OCI-LY1 (cell line): ENCODE measurements at regions not wholly inside any gene's neighbourhood (a gene's known extent, or its start where the extent isn't known, plus 50 kb on each side); places are given as distances from the start of the nearest gene placed in this dataset.

Experiments
- CTCF ChIP-seq: fragments of 200-600 bp; sonication (generic), shearing (Covaris generic); IDR thresholded peaks from 2 replicates; pipeline ENCODE4 v1.5.1; 2017; ENCODE audit warnings: mild to moderate bottlenecking, antibody characterized with exemption, low read length, moderate library complexity, mixed read lengths
- EZH2 ChIP-seq: fragments of 200-600 bp; sonication (generic), shearing (Covaris generic); IDR thresholded peaks from 2 replicates; pipeline ENCODE4 v1.8.0; 2017; ENCODE audit warnings: borderline replicate concordance, mixed run types, mild to moderate bottlenecking, antibody characterized with exemption, low read length, moderate library complexity, mixed read lengths

DNA sequence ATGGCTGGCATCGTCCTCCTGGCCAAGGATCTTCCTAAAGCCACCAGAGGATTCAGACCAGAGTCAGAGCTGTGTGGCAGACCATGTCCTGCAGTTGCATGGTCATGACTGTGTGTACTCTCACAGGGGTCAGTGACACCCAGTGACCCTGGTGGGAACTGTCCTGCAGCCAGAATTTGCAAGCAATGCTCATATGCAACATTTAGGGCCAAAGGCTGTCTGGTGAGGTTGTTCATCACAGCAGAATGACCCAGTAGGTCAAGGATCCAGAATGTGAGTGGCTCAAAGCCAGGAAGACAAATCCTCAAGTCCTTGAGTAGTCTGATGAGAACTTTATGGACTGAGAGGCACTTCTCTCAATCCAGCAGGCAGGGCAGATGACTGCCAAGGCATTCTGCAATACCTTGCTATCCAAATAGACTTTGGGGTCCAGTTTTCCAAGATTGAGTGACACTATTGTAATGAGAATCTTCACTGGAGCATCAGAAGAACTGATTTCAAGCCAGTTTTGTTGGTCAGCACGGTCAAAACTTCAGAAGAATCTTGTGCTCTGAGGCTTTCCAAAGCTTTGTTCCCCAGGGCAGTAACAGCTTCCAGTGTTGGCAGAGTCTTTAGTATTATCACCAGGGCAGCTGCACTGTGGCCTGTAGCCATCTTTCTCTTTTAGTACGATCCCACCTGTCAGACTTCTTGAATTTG lies 122.0 kb downstream of the PTCSC3 start:
- no peak for TF ChIP-seq CTCF
- TF ChIP-seq EZH2: no peak
